H1 (cell line): ENCODE measurements at regions not wholly inside any gene's neighbourhood (a gene's known extent, or its start where the extent isn't known, plus 50 kb on each side); places are given as distances from the start of the nearest gene placed in this dataset.

Experiments
- CTCF ChIA-PET: fragments of 300-600 bp; sonication (Branson Sonifier 250); formaldehyde crosslinking; loops from one replicate; lab custom pipeline; 2021; ENCODE audit not compliant: partially characterized antibody; lab: Charles Lee
- POLR2A ChIA-PET: fragments of 300-600 bp; sonication (Branson Sonifier 250); formaldehyde crosslinking; loops from one replicate; lab custom pipeline; 2021; ENCODE audit warnings: inconsistent platforms; ENCODE audit not compliant: partially characterized antibody; lab: Charles Lee
- DNase-seq, 2 experiments: peaks; one replicate each; pipeline versions ENCODE4 v3.0.0 to v3.0.0-alpha.2; 2010 to 2022; ENCODE audit warnings: low spot score in 2 of 2, low read depth in 1 of 2, mixed read lengths in 1 of 2
- FAIRE-seq: peaks from 2 replicates; lab custom pipeline; 2011; peaks lifted over from hg19 to GRCh38; lab: Jason Lieb, UNC
- H2AFZ ChIP-seq: 2 replicates; pipeline ENCODE4 v1.8.1; 2012; ENCODE audit warnings: low read length, inconsistent platforms
- H2AK5ac ChIP-seq: 2 replicates; pipeline ENCODE4 v1.6.1; 2013; ENCODE audit warnings: low read depth, low read length
- H2BK120ac ChIP-seq: replicated peaks from 2 replicates; pipeline ENCODE3; 2013; ENCODE audit warnings: low read depth, low read length, inconsistent platforms
- H2BK12ac ChIP-seq: 2 replicates; pipeline ENCODE4 v1.6.1; 2013; ENCODE audit warnings: low read depth, low read length
- H2BK15ac ChIP-seq: 2 replicates; pipeline ENCODE4 v1.6.1; 2013; ENCODE audit warnings: low read length
- H2BK20ac ChIP-seq: 2 replicates; pipeline ENCODE4 v1.6.1; 2013; ENCODE audit warnings: low read length
- H2BK5ac ChIP-seq: 2 replicates; pipeline ENCODE4 v1.6.1; 2013; ENCODE audit warnings: low read depth, low read length
- H3K14ac ChIP-seq: 2 replicates; pipeline ENCODE4 v1.6.1; 2013; ENCODE audit warnings: inconsistent platforms; ENCODE audit not compliant: insufficient read length
- H3K18ac ChIP-seq: 2 replicates; pipeline ENCODE4 v1.6.1; 2013; ENCODE audit warnings: low read length; ENCODE audit errors: extremely low read depth
- H3K23ac ChIP-seq: 2 replicates; pipeline ENCODE4 v1.6.1; 2013; ENCODE audit warnings: inconsistent platforms; ENCODE audit not compliant: insufficient read length
- H3K23me2 ChIP-seq: 2 replicates; pipeline ENCODE4 v1.6.1; 2013; ENCODE audit warnings: low read depth, low read length
- H3K27ac ChIP-seq: 2 replicates; pipeline ENCODE4 v1.6.1; 2011; ENCODE audit warnings: low read depth, low read length, inconsistent platforms
- H3K27me3 ChIP-seq, 4 experiments: replicated peaks in 1 of 4; 1 replicate in 1 of 4; 2 replicates in 3 of 4; pipeline versions ENCODE4 v1.6.1 to v1.8.1; 2011 to 2013; ENCODE audit warnings: low read length in 3 of 4, mild to moderate bottlenecking in 3 of 4, inconsistent platforms in 2 of 4, mixed read lengths in 2 of 4, moderate library complexity in 1 of 4; ENCODE audit not compliant: control insufficient read depth in 3 of 4, insufficient read depth in 3 of 4; ENCODE audit errors: extremely low read depth in 1 of 4
- H3K36me3 ChIP-seq, 4 experiments: 2 replicates each; pipeline versions ENCODE4 v1.6.1 to v1.8.1; 2011 to 2013; ENCODE audit warnings: mild to moderate bottlenecking in 4 of 4, low read length in 3 of 4, moderate library complexity in 2 of 4, control low read depth in 1 of 4, inconsistent platforms in 1 of 4; ENCODE audit not compliant: insufficient read depth in 4 of 4, control insufficient read depth in 2 of 4
- H3K4ac ChIP-seq: replicated peaks from 2 replicates; pipeline ENCODE3; 2013; ENCODE audit warnings: low read length, low read depth, mixed read lengths, inconsistent platforms; ENCODE audit not compliant: insufficient read length
- H3K4me1 ChIP-seq, 4 experiments: replicated peaks in 1 of 4; 1 replicate in 1 of 4; 2 replicates in 3 of 4; pipeline versions ENCODE4 v1.6.1 to v1.8.1; 2011 to 2013; ENCODE audit warnings: low read length in 3 of 4, inconsistent platforms in 2 of 4, mixed read lengths in 1 of 4; ENCODE audit not compliant: insufficient read depth in 4 of 4, control insufficient read depth in 3 of 4
- H3K4me2 ChIP-seq, 2 experiments: 2 replicates each; pipeline versions ENCODE4 v1.6.1 to v1.8.1; 2011 to 2013; ENCODE audit warnings: low read depth in 2 of 2, low read length in 2 of 2, control low read depth in 1 of 2, inconsistent platforms in 1 of 2, mild to moderate bottlenecking in 1 of 2; ENCODE audit not compliant: insufficient read depth in 1 of 2
- H3K4me3 ChIP-seq, 4 experiments: fragments of 200-600, 300-600 bp in 1 of 4; sonication (generic), shearing (Covaris generic), sonication (Bioruptor Twin) in 1 of 4; 2 replicates each; pipeline versions ENCODE4 v1.5.1 to v1.8.1; 2011 to 2016; ENCODE audit warnings: low read length in 4 of 4, low read depth in 3 of 4, control low read depth in 2 of 4, inconsistent platforms in 2 of 4, mild to moderate bottlenecking in 2 of 4, mixed read lengths in 1 of 4, moderate library complexity in 1 of 4; ENCODE audit not compliant: insufficient read depth in 2 of 4; ENCODE audit errors: extremely low read depth in 1 of 4
- H3K56ac ChIP-seq: replicated peaks from 2 replicates; pipeline ENCODE3; 2013; ENCODE audit warnings: low read depth, mild to moderate bottlenecking, mixed read lengths, low read length, inconsistent platforms; ENCODE audit not compliant: insufficient read length
- H3K79me1 ChIP-seq: 2 replicates; pipeline ENCODE4 v1.6.1; 2013; ENCODE audit warnings: low read depth, low read length, control low read depth
- H3K79me2 ChIP-seq, 2 experiments: 2 replicates each; pipeline versions ENCODE4 v1.6.1 to v1.8.1; 2012 to 2013; ENCODE audit warnings: low read length in 2 of 2, mild to moderate bottlenecking in 2 of 2, inconsistent platforms in 1 of 2; ENCODE audit not compliant: insufficient read depth in 2 of 2, control insufficient read depth in 1 of 2
- H3K9ac ChIP-seq, 4 experiments: replicated peaks in 1 of 4; 1 replicate in 1 of 4; 2 replicates in 3 of 4; pipeline versions ENCODE4 v1.6.1 to v1.8.1; 2011 to 2013; ENCODE audit warnings: low read depth in 3 of 4, low read length in 3 of 4, control low read depth in 2 of 4, mild to moderate bottlenecking in 2 of 4, moderate library complexity in 2 of 4, inconsistent platforms in 1 of 4; ENCODE audit errors: extremely low read depth in 1 of 4
- H3K9me3 ChIP-seq, 2 experiments: 2 replicates each; pipeline versions ENCODE4 v1.6.1 to v1.8.1; 2012 to 2013; ENCODE audit warnings: mild to moderate bottlenecking in 2 of 2, moderate library complexity in 2 of 2, control low read depth in 1 of 2, inconsistent platforms in 1 of 2, low read depth in 1 of 2, low read length in 1 of 2, mixed read lengths in 1 of 2; ENCODE audit not compliant: insufficient read depth in 2 of 2
- H4K20me1 ChIP-seq, 2 experiments: replicated peaks in 1 of 2; 2 replicates each; pipeline versions ENCODE3 to v1.8.1; 2011 to 2013; ENCODE audit warnings: inconsistent platforms in 2 of 2, low read length in 2 of 2, mild to moderate bottlenecking in 1 of 2; ENCODE audit not compliant: insufficient read depth in 2 of 2, control insufficient read depth in 1 of 2
- H4K5ac ChIP-seq: 2 replicates; pipeline ENCODE4 v1.6.1; 2013; ENCODE audit warnings: low read length, low read depth, mixed read lengths, inconsistent platforms; ENCODE audit not compliant: insufficient read length
- H4K8ac ChIP-seq: 2 replicates; pipeline ENCODE4 v1.8.0; 2013; ENCODE audit warnings: mild to moderate bottlenecking, moderate library complexity, low read length, inconsistent platforms; ENCODE audit not compliant: insufficient read depth; ENCODE audit errors: extremely low read depth
- H4K91ac ChIP-seq: replicated peaks from 2 replicates; pipeline ENCODE3; 2013; ENCODE audit warnings: low read length, mixed read lengths, inconsistent platforms; ENCODE audit not compliant: insufficient read length
- POU5F1 ChIP-seq: IDR thresholded peaks from 2 replicates; pipeline ENCODE4 v1.6.1; 2011; ENCODE audit warnings: low read depth, mild to moderate bottlenecking, low read length, moderate library complexity
- RBBP5 ChIP-seq: IDR thresholded peaks from 2 replicates; pipeline ENCODE4 v1.7.1; 2012; ENCODE audit warnings: low read depth, mild to moderate bottlenecking, inconsistent platforms, low read length, moderate library complexity, borderline replicate concordance
- WGBS, 2 experiments: shearing (Covaris generic) in 1 of 2; methylation state at CpG; one replicate each; pipeline versions ENCODE4 v1.1.6 to v1.1.7; 2013 to 2015; ENCODE audit warnings: low lambda C conversion rate in 2 of 2, mixed read lengths in 2 of 2, inconsistent platforms in 1 of 2, low coverage in 1 of 2, missing lambda C conversion rate in 1 of 2; ENCODE audit not compliant: insufficient replicate concordance in 2 of 2, insufficient coverage in 1 of 2, insufficient read length in 1 of 2; ENCODE audit errors: extremely low coverage in 1 of 2, missing lambda C conversion rate in 1 of 2; 5-methylcytosine and 5-hydroxymethylcytosine counted together

- no peak overlapping the region for H2BK5ac ChIP-seq
- no peak overlapping the region for H4K91ac ChIP-seq
- H4K20me1 ChIP-seq: peaks cover 0 to 9% of the 10 kb centered on the region in 2 experiments
- no peaks in the 10 kb centered on the region; the same call in 1 of the 2 replicates for H3K79me1 ChIP-seq
- H3K23me2 ChIP-seq: peaks cover 9% of the 10 kb centered on the region; the same call in 1 of the 2 replicates
- 89% methylated on average over 11 of the region's 11 CpGs; no CpG with 5 or more reads in 1 of the 2 experiments for WGBS, 2 experiments
- ChIA-PET CTCF (interaction anchor here (1.0 to 1.8 kb wide), 7 partner anchors 9 to 135 kb away, joined by 3 to 9 read pairs (median 4); no protein-coding TSS in a partner anchor), POLR2A (no interaction called here)
- H3K27ac ChIP-seq: no peak overlapping the region
- TF ChIP-seq POU5F1 (no peak), RBBP5 (no peak)
- H3K79me2 ChIP-seq: no peaks in the 10 kb centered on the region
- no peak overlapping the region for H3K23ac ChIP-seq
- no peak overlapping the region for H3K4me3 ChIP-seq
- H2AFZ ChIP-seq: no peak overlapping the region
- no peak overlapping the region for H3K9ac ChIP-seq
- no peaks in the 10 kb centered on the region for H3K9me3 ChIP-seq
- H3K36me3 ChIP-seq: no peaks in the 10 kb centered on the region
- no peak overlapping the region for H3K56ac ChIP-seq
- H2BK15ac ChIP-seq: no peak overlapping the region
- no peak for FAIRE-seq
- no peak overlapping the region for H3K18ac ChIP-seq
- no peak for DNase-seq
- no peak overlapping the region for H4K5ac ChIP-seq
- no peak overlapping the region for H4K8ac ChIP-seq
- peaks cover 0 to 4% (median 3%) of the 10 kb centered on the region in 4 experiments; a peak in 4 of 7 replicates for H3K27me3 ChIP-seq
- no peak overlapping the region for H2BK120ac ChIP-seq
- no peaks in the 10 kb centered on the region; a peak in 1 of 7 replicates for H3K4me1 ChIP-seq
- H2BK12ac ChIP-seq: no peak overlapping the region; the same call in 1 of the 2 replicates
- H2BK20ac ChIP-seq: no peak overlapping the region
- H3K14ac ChIP-seq: no peak overlapping the region
- H3K4ac ChIP-seq: no peak overlapping the region
- H3K4me2 ChIP-seq: no peak overlapping the region
- no peak overlapping the region; the same call in 1 of the 2 replicates for H2AK5ac ChIP-seq
Observed at GRCh38 chr3:13207975-13208705, 134.9 kb upstream of the IQSEC1 start.
